ENCODE measurements at regions not wholly inside any gene's neighbourhood (a gene's known extent, or its start where the extent isn't known, plus 50 kb on each side); places are given as distances from the start of the nearest gene placed in this dataset.

DNA sequence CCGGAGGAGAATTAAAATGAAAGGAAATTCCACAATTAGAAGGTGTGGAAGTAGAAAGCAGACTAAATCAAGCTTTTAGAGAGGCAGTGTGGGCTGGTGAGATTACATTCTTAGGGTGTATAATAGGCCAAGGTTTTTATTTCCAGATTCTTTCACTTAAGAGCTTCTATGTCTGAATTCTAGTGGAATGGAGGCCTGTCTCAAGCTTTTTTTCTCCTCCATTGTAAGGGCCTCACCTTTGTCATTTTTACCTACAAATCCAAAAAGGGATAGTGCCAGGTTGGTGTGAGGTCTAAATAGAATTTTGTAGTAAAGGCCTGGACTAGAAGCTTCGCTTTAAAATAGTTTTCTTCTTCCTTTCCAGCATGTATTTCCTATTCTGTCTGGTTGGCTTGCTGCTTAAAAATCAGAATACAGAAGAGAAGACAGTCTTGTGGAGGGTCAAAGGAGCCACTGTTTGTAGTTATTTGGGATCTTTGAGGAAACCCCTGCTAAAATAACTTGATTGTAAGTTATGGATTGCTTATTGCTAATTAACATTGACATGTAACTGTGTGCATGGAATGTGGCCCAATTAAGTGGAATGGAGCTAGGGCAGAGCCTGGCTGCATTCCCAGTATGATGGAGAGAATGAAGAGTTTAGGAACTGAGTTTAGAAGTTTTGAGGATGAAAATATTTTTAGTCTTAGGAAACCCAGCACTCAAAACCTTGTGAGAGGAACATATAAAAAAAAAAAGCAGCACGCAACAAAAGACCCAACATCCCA, 162.5 kb upstream of the B3GALT2 start:
- TF ChIP-seq, protein P1, sequence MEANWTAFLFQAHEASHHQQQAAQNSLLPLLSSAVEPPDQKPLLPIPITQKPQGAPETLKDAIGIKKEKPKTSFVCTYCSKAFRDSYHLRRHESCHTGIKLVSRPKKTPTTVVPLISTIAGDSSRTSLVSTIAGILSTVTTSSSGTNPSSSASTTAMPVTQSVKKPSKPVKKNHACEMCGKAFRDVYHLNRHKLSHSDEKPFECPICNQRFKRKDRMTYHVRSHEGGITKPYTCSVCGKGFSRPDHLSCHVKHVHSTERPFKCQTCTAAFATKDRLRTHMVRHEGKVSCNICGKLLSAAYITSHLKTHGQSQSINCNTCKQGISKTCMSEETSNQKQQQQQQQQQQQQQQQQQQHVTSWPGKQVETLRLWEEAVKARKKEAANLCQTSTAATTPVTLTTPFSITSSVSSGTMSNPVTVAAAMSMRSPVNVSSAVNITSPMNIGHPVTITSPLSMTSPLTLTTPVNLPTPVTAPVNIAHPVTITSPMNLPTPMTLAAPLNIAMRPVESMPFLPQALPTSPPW (CRISPR knock-in tag; IDR thresholded peaks at IDR 0.05) = no peak
- TF ChIP-seq ZFX (CRISPR knock-in tag; IDR thresholded peaks at IDR 0.05) (no peak), TCF7 (IDR thresholded peaks at IDR 0.05; ENCODE audit: borderline replicate concordance) (no peak), PML (IDR thresholded peaks at IDR 0.05; ENCODE audit: low read length) (no peak), GATAD2A (IDR thresholded peaks at IDR 0.05) (no peak), EP300 (IDR thresholded peaks at IDR 0.05; ENCODE audit: low read length) (no peak)
- TF ChIP-seq, protein P2, sequence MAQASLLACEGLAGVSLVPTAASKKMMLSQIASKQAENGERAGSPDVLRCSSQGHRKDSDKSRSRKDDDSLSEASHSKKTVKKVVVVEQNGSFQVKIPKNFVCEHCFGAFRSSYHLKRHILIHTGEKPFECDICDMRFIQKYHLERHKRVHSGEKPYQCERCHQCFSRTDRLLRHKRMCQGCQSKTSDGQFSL (CRISPR knock-in tag; IDR thresholded peaks at IDR 0.05) = no peak
- TF ChIP-seq, protein P2 (tag; IDR thresholded peaks at IDR 0.05) = no peak

Data from K562 (cell line).